ENCODE measurements at regions not wholly inside any gene's neighbourhood (a gene's known extent, or its start where the extent isn't known, plus 50 kb on each side); places are given as distances from the start of the nearest gene placed in this dataset.
"Not testable (repeated sequence)": the region's sequence is repeated elsewhere in the genome, so short reads cannot be mapped to it uniquely, and the experiment has no call there.

GRCh38 chr1:201639826-201640225 lies 100.9 kb downstream of the NAV1 start:
- DNase-seq: no peak

GRCh38 chr1:201640624-201641023 lies 101.7 kb downstream of the NAV1 start:
- DNase-seq: no peak

- no peak for DNase-seq
These were observed 102.8 kb downstream of the NAV1 start for GRCh38 chr1:201641524-201642253.

- no peak for DNase-seq
These were observed 104.8 kb downstream of the NAV1 start for GRCh38 chr1:201643835-201644104.

GRCh38 chr1:201644197-201644596 lies 105.3 kb downstream of the NAV1 start:
- no peak for DNase-seq

GRCh38 chr1:201645000-201645399 lies 106.1 kb downstream of the NAV1 start:
- DNase-seq: not testable (repeated sequence)

GRCh38 chr1:201645956-201646355 lies 107.0 kb downstream of the NAV1 start:
- DNase-seq: no peak

GRCh38 chr1:201646411-201647022 lies 107.6 kb downstream of the NAV1 start:
- DNase-seq: no peak

GRCh38 chr1:201647094-201647493 lies 108.2 kb downstream of the NAV1 start:
- peak in 1 of 3 experiments; percentile 46 for DNase-seq

GRCh38 chr1:201647722-201648065 lies 108.8 kb downstream of the NAV1 start:
- DNase-seq: no peak

GRCh38 chr1:201648066-201648906 lies 109.4 kb downstream of the NAV1 start:
- peak; percentile 57 to 90 (median 85) for DNase-seq

GRCh38 chr1:201648907-201649721 lies 110.2 kb downstream of the NAV1 start:
- peak; percentile 14 to 82 (median 82) for DNase-seq

- DNase-seq: peak; percentile 70 to 94 (median 91)
These were observed 111.1 kb downstream of the NAV1 start for GRCh38 chr1:201649761-201650622.

- DNase-seq: no peak
These were observed 111.7 kb downstream of the NAV1 start for GRCh38 chr1:201650623-201650933.

- DNase-seq: no peak
These were observed 113.3 kb downstream of the NAV1 start for GRCh38 chr1:201652181-201652580.

GRCh38 chr1:201653233-201653632 lies 114.3 kb downstream of the NAV1 start:
- DNase-seq: peak in 2 of 3 experiments; percentile 21 to 39

GRCh38 chr1:201653883-201654282 lies 115.0 kb downstream of the NAV1 start:
- no peak for DNase-seq

GRCh38 chr1:201655243-201655642 lies 116.3 kb downstream of the NAV1 start:
- no peak for DNase-seq

- no peak for DNase-seq
These were observed 117.0 kb downstream of the NAV1 start for GRCh38 chr1:201655910-201656309.

- peak; percentile 4 to 74 (median 33) for DNase-seq
These were observed 117.5 kb downstream of the NAV1 start for GRCh38 chr1:201656311-201657032.

GRCh38 chr1:201659572-201659971 lies 120.6 kb downstream of the NAV1 start:
- DNase-seq: no peak

Data from NCI-H1417 (cell line).